H1 (cell line): ENCODE measurements at regions not wholly inside any gene's neighbourhood (a gene's known extent, or its start where the extent isn't known, plus 50 kb on each side); places are given as distances from the start of the nearest gene placed in this dataset.

Experiments
- CTCF ChIP-seq, 3 experiments: IDR thresholded peaks; 1 replicate in 2 of 3; 2 replicates in 1 of 3; pipeline versions ENCODE4 v1.5.1 to v1.6.1; 2011; ENCODE audit warnings: low read length in 3 of 3, mild to moderate bottlenecking in 3 of 3, inconsistent platforms in 2 of 3, low read depth in 1 of 3, moderate library complexity in 1 of 3; ENCODE audit not compliant: insufficient read depth in 1 of 3; ENCODE audit errors: control extremely low read depth in 1 of 3
- EP300 ChIP-seq, 2 experiments: IDR thresholded peaks; 1 replicate in 1 of 2; 2 replicates in 1 of 2; pipeline ENCODE4 v1.6.1; 2011 to 2012; ENCODE audit warnings: low read depth in 2 of 2, low read length in 2 of 2, mild to moderate bottlenecking in 2 of 2, borderline replicate concordance in 1 of 2, inconsistent platforms in 1 of 2, moderate library complexity in 1 of 2
- POLR2AphosphoS5 ChIP-seq: IDR thresholded peaks from 2 replicates; pipeline ENCODE4 v1.6.1; 2011; ENCODE audit warnings: low read depth, low read length

GRCh38 chr1:5571438-5571837 lies 420.8 kb downstream of the NPHP4 start:
- TF ChIP-seq CTCF (IDR thresholded peaks at IDR 0.05; ENCODE audit: control extremely low read depth in 1 of 3, insufficient read depth in 1 of 3, low read depth in 1 of 3, low read length in 3 of 3), result no peak
- no peak for TF ChIP-seq EP300 (IDR thresholded peaks at IDR 0.05; ENCODE audit: borderline replicate concordance in 1 of 2, low read depth in 2 of 2, low read length in 2 of 2)
- no peak for TF ChIP-seq POLR2AphosphoS5
